Peyer's patch (tissue), 4 donors: ENCODE measurements at regions not wholly inside any gene's neighbourhood (a gene's known extent, or its start where the extent isn't known, plus 50 kb on each side); places are given as distances from the start of the nearest gene placed in this dataset.

Experiments
- DNase-seq, 3 donors: peaks; one replicate each; pipeline ENCODE4 v3.0.0-alpha.2; 2017 to 2019
- H3K27ac ChIP-seq, 4 donors: fragments of 200-600 bp; sonication (generic); one replicate each; pipeline ENCODE4 v1.5.1; 2016 to 2019
- H3K27me3 ChIP-seq, 2 donors: fragments of 200-600 bp; sonication (generic); one replicate each; pipeline ENCODE4 v1.5.1; 2019
- H3K36me3 ChIP-seq, 3 donors: fragments of 200-600 bp; sonication (generic); one replicate each; pipeline ENCODE4 v1.5.1; 2016 to 2019
- H3K4me1 ChIP-seq, 4 donors: fragments of 200-600 bp; sonication (generic); one replicate each; pipeline ENCODE4 v1.5.1; 2016 to 2019
- H3K4me3 ChIP-seq, 4 donors: fragments of 200-600 bp; sonication (generic); 1 replicate in 3 of 4; 2 replicates in 1 of 4; pipeline ENCODE4 v1.5.1; 2016 to 2019; ENCODE audit warnings: mild to moderate bottlenecking in 1 of 4
- H3K9me3 ChIP-seq, 4 donors: fragments of 200-600 bp; sonication (generic); one replicate each; pipeline ENCODE4 v1.5.1; 2016 to 2019; ENCODE audit warnings: mild to moderate bottlenecking in 1 of 4
- CTCF ChIP-seq, 6 experiments: fragments of 450-650 bp in 4 of 6; fragments of 200-600 bp in 2 of 6; sonication (generic) in 1 of 6; IDR thresholded peaks; one replicate each; pipeline ENCODE4 v1.5.1; 2017 to 2019; ENCODE audit warnings: antibody characterized with exemption in 6 of 6, mild to moderate bottlenecking in 3 of 6, moderate library complexity in 1 of 6
- POLR2A ChIP-seq, 2 donors: fragments of 450-650 bp; IDR thresholded peaks; one replicate each; pipeline ENCODE4 v1.5.1; 2017; ENCODE audit warnings: antibody characterized with exemption in 2 of 2, mild to moderate bottlenecking in 2 of 2, moderate library complexity in 2 of 2

GRCh38 chr20:62532921-62533320, 57.1 kb upstream of the GATA5 start:
- Histone ChIP-seq H3K4me3 (no peak overlapping the region), H3K9me3 (no peaks in the 10 kb centered on the region), H3K4me1 (no peaks in the 10 kb centered on the region), H3K27ac (no peak overlapping the region), H3K27me3 (no peaks in the 10 kb centered on the region), H3K36me3 (no peaks in the 10 kb centered on the region)
- no peak for TF ChIP-seq POLR2A (IDR thresholded peaks at IDR 0.05)
- no peak for TF ChIP-seq CTCF (IDR thresholded peaks at IDR 0.05)
- no peak for DNase-seq

DNA sequence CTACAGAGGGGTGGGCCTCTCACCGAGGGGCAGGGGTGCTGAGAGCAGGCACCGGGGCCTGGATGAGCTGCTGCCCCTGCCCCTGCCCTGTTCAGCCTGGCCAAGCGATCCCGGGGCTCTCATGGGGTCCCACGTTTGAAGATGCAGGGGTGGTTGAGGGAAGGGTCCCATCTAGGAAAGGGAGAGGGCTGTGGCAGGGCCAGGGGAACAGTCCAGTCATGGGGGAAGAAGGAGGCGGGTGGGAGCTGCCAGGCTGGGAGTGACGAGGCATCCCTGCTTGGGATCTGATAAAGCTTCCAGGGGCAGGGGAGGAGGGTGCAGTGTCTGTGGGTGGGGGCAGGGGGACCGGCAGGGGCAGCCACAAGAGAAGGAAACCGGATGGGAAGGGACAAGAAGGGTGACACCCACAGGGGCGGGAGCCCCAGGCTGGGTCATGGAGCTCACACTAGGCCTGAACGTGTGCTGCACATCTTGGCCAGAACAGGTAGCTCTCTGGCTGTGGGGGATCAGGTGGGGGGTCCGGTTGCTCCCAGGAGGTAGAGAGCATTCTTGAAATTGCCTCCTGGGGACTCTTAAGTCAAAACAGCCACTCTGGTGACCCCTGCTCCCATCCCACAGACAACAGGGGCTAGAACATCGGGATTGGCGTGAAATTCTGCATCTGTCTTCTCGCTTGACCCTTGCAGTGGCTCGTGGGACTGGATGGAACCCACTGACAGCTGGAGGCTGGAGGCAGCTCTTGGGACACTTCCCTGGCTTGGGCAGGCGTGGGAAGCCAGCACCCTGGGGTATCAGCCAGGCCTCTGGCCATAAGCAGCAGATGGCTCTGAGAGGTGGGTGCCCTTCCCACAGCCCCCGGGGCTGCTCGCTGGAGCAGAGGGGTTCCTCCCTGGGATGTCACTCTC, 58.0 kb upstream of the GATA5 start:
- no peaks in the 10 kb centered on the region for H3K27me3 ChIP-seq
- H3K4me3 ChIP-seq = no peak overlapping the region
- no peak for TF ChIP-seq POLR2A (IDR thresholded peaks at IDR 0.05)
- no peak for TF ChIP-seq CTCF (IDR thresholded peaks at IDR 0.05)
- DNase-seq = no peak
- H3K27ac ChIP-seq = no peak overlapping the region
- no peaks in the 10 kb centered on the region for H3K4me1 ChIP-seq
- H3K36me3 ChIP-seq = no peaks in the 10 kb centered on the region
- H3K9me3 ChIP-seq = no peaks in the 10 kb centered on the region

- no peaks in the 10 kb centered on the region for H3K9me3 ChIP-seq
- TF ChIP-seq CTCF (IDR thresholded peaks at IDR 0.05) (no peak), POLR2A (IDR thresholded peaks at IDR 0.05) (no peak)
- H3K36me3 ChIP-seq = no peaks in the 10 kb centered on the region
- no peak for DNase-seq
- no peaks in the 10 kb centered on the region for H3K27me3 ChIP-seq
- no peak overlapping the region for H3K27ac ChIP-seq
- H3K4me3 ChIP-seq = no peak overlapping the region
- no peaks in the 10 kb centered on the region for H3K4me1 ChIP-seq
Observed at GRCh38 chr20:62534526-62535221, 58.9 kb upstream of the GATA5 start.

GRCh38 chr20:62535282-62535811, 59.6 kb upstream of the GATA5 start:
- no peaks in the 10 kb centered on the region for H3K27me3 ChIP-seq
- H3K27ac ChIP-seq = no peak overlapping the region
- no peak for DNase-seq
- H3K9me3 ChIP-seq = no peaks in the 10 kb centered on the region
- no peak overlapping the region for H3K4me3 ChIP-seq
- H3K36me3 ChIP-seq = no peaks in the 10 kb centered on the region
- no peak for TF ChIP-seq CTCF (IDR thresholded peaks at IDR 0.05)
- TF ChIP-seq POLR2A (IDR thresholded peaks at IDR 0.05) = no peak
- H3K4me1 ChIP-seq = no peaks in the 10 kb centered on the region

- H3K9me3 ChIP-seq = no peaks in the 10 kb centered on the region
- TF ChIP-seq POLR2A (IDR thresholded peaks at IDR 0.05) = no peak
- no peak for TF ChIP-seq CTCF (IDR thresholded peaks at IDR 0.05)
- no peak overlapping the region for H3K4me3 ChIP-seq
- no peak overlapping the region for H3K27ac ChIP-seq
- no peaks in the 10 kb centered on the region for H3K36me3 ChIP-seq
- no peak for DNase-seq
- no peaks in the 10 kb centered on the region for H3K4me1 ChIP-seq
- no peaks in the 10 kb centered on the region for H3K27me3 ChIP-seq
Observed at GRCh38 chr20:62535964-62536363, 60.2 kb upstream of the GATA5 start.
